ENCODE measurements at regions not wholly inside any gene's neighbourhood (a gene's known extent, or its start where the extent isn't known, plus 50 kb on each side); places are given as distances from the start of the nearest gene placed in this dataset.
A peak's percentile ranks its signal among the peaks of the same experiment; 100 is the strongest.

DNA sequence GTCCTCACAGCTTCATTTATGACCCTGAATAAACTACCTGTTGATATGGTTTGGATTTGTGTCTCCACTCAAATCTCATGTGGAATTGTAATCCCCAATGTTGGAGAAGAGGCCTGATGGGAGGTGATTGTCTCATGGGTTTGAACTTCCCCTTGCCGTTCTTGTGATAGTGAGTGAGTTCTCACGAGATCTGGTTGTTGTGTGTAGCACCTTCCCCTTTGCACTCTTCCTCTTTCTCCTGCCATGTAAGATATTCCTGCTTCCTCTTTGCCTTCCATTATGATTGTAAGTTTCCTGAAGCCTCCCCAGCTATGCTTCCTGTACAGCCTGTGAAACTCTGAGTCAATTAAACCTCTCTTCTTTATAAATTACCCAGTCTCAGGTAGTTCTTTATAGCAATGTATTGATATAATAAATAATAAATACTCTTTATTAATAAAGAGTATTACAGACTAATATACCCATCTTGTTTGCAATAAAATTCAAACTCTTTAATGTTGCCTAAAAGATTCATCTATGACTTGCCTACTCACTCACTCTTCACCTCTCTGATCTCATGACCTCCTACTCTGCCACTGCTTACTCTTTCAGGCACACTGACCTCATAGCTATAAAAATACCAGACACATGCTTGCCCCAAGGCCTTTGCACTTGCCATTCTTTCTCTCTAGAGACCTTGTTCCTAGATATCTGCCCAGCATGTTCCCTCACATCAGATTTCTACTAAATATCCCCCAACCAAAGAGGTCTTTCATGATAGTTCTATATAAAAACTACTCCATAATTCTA is 256.4 kb upstream of the MARCKS start:
- no peak for DNase-seq (ENCODE audit: low read depth in 2 of 2)

DNA sequence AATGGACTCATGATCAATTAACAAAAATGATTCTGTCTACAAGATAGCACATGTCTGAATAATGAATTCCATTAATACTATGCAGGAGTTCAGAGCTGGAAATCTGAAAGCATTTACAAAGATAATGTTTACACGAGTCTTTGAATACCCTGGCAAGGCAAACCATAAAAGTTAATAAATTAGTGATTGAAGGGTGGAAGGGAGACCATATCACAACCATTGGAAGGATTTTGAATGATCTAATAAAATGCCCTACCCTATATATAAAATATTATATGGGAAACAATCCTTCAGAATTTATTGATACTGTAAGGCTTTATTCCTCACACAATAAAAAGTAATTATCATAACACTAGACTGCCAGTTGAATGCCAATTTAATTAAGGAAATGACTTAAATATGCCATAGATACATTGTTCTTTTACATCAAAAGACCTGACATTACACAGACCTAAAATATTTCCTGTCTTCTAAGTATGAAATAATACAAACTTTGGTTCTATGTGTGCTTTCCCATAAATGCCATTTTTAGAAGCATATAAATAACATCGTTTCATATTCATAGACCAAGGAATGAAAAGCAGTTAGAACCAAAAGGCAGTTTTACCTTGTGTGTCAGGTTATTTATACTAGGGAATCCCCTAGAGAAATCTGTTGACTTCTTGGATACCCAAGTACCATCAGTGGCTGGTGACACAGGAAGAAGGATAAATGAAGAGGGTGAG is 249.2 kb upstream of the MARCKS start:
- DNase-seq (ENCODE audit: low read depth in 2 of 2), result no peak

DNA sequence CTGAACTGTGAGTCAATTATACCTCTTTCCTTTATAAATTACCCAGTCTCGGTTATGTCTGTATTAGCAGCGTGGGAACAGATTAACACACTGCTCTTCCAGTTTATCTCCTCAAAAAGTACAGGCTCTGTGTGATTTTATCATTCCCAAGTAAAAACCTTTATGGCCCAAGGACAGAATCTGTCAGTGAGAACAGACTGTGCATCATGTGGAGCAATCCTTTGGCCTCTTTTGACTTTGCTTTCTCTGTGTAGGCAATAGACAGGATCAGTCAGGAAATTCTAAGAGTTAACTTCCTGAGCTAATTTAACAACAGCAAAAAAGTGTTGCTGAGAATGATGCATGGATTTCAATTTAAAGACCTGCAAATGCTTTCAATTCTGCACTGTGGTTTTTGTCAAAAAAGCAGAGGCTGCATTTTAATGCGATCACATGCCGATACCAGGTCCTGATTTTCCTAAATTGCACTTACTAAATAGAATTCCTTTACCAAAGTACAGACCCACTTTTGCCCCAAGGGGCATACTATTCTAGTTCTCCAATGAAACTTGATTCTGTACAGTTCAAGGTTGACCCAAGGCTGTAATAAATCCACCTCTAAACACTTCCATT is 246.7 kb upstream of the MARCKS start:
- DNase-seq (ENCODE audit: low read depth in 2 of 2), result no peak

DNA sequence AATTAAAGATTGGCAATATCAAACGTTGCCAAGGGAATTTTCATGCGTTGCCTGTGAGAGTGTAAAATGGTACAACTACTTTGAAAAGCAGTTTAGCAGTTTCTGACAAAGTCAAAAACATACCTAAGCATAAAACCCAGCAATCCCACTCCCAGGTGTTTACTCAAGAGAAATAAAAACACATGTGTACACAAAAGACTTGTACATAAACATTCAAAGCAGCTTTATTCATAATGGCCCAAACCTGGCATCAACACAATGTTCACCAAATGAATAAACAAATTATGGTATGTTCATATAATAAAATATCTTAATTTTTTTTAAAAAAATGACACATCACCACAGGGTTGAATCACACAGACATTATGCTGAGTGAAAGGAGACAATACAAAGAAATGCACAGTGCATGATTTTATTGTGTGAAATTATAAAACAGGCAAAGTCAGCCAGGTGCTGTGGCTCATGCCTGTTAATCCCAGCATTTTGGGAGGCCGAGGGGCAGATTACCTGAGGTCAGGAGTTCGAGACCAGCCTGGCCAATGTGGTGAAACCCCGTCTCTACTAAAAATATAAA is 240.4 kb upstream of the MARCKS start:
- DNase-seq (ENCODE audit: low read depth in 2 of 2), result no peak

DNA sequence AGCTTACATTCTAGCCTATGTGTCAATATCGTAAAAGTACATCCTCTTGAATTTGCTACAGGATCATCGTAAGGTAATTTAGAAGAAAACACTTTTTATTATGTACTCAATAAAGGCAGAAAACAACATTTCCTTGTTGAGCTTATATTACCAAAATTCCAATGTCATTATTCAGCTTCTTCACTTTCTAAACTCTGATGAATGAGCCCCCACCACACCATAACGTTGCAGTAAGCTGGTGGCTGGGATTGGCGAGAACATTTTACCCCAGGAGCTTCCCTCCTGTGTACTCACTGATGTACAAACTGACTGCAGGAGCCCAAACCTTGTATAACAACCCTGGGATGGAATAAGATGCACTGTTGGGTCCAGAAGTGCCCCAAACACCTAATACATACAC is 238.1 kb upstream of the MARCKS start:
- DNase-seq (ENCODE audit: low read depth in 2 of 2), result no peak

DNA sequence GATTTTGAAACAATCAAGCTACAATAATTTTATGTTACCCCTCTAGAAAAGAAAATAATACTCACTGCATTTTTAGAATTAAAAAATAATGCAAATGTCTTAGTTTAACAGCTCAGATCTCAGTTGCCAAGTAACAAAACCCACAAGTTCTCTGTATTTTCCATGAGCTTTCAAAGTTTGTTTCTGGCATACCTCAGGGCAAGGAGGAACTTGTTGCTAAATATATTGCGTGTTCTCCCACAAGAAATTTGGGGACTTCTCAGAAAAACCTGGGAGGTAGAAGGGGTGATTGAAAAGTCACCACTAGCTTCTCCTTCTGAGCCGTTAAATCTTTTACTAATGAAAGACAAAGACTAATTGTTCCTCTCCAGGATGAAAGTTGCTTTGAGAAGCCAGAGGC is 236.8 kb upstream of the MARCKS start:
- no peak for DNase-seq (ENCODE audit: low read depth in 2 of 2)

DNA sequence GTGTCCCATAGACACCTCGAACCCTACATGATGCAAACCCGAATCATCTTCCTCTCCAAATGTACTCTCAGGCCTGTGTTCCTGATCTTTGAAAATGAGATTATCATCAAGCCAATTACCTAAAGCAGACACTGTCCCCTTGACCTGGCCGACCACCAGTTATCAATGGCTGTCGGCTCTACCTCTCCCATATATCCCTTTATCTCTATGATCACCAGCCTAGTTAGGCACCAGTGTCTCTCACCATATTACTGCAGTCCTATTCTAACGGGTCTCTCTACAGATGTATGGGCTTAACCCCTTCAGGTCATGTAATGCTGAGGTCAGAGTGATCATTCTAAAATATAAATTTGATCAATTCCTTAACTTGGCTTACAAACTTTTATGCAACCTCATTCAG is 234.9 kb upstream of the MARCKS start:
- no peak for DNase-seq (ENCODE audit: low read depth in 2 of 2)

DNA sequence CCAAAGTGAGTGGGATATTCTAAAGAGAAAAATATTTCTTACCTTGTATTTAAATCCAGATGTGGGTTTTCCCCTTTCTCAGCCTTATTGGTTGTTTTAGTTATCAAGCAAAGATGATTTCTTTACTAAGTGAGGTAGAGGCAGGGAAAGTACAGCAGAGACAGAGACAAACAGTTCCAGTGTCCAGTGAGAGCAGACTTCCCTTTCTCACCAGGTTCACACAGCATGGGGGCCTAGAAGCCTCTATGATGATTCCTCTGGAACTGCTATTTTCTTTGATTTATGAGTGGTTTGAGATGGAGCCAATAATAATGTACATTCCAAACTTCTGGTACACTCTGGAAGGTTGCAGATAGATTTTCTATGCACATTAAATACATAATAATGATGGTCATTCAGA is 234.0 kb upstream of the MARCKS start:
- DNase-seq (ENCODE audit: low read depth in 2 of 2), result no peak

DNA sequence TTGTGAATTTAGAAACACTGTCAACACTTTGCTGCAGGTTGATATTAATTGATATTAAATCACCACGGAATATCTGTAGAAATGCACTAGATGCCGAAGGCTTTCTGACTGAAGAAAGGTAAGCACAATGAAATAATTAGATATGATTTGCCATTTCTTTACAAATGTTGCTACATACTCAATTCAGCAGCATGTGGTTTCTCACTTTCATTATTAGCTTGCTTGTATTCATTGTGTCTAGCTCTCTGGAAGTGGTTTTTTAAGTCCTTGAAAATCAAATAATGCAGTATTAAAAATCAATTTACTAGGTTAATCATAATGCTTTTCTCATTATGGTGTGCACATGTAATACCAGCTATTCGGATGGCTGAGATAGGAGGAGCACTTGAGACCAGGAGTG is 231.3 kb upstream of the MARCKS start:
- no peak for DNase-seq (ENCODE audit: low read depth in 2 of 2)

DNA sequence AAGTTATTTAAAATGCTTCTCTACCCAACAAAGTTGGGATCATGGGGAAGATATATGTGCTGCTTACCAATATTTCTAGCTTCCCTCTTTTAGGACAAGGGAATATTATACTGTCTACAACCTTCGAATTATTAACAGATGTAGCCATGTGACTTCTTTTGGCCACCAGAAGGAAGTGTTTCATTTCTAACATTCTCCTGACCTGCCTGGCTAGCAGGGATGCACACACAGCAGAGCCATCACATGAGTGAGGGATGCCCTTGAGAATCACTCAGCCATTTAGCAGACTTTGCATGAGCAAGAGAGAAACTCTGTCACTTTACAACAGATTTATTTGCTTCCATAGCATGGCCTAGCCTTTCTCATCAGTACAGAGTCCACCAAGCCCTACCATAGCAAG is 230.7 kb upstream of the MARCKS start:
- DNase-seq (ENCODE audit: low read depth in 2 of 2), result no peak

DNA sequence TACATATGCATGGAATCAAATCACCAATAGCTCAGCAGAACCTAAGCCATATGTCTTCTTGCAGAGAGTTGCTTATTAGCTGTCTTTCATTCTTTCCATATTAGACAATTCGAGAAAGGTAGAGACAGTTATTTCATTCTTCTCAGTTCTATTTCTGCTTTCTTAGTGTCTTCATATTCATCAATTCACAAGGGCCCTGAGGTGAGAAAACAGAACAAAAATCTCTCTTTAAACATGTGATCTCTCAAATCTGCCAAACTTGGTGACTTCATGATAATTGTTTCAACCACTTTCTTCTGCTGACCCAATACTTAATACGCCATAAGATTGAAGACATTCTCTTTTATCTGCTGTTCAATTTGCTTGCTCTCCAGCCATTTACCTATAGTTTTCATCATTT is 229.7 kb upstream of the MARCKS start:
- no peak for DNase-seq (ENCODE audit: low read depth in 2 of 2)

DNA sequence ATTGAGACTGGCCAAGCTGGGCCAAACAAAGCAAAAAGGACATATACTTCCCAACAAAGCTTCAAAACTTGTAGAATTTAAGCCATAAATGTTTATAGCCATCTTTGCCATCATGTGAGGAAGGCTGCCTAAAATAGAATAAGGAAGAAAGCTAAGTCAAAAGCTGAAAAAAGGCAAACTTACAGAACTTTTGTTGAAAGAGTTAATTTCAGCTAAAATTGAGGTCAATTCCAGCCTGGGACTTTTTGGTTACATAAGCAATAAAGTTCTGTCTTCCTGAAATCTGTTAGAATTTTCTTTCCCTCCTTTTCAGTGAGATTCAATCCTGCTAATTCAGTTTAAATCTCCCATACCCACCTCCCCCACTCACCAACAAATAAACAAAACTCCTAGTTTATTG is 227.9 kb upstream of the MARCKS start:
- no peak for DNase-seq (ENCODE audit: low read depth in 2 of 2)

DNA sequence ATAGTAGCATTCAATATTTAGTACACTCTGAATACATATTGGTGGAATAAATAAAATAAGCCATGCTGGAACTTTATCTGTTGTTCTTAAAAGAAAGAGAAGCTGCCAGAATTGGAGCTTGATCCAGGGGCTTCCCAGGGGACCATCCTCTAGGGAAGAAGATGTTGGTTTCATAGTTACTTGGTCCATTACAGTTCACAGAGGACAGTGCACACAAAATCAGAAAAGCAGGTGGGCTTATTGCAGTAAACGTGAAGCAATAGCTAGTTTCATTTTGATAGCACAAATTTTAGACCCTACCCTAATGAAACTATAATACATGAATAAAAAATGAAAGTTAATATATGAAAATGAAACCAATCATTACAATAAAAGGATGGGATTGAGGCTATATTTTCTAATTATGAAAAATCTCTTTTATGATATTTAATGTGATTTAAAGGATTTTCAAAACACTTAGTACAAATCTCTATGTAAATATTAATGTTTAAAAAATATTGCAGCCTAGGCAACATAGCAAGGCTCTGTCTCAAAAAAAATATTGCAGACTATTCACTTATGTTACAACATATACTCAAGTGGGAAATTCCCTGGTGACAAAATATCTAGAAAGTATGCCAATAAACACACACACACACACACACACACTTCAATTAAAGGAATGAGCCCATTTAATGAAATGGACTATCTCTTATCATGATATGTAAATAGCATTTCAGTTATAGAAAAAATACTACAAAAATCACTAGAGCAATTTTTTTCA is 227.0 kb upstream of the MARCKS start:
- DNase-seq (ENCODE audit: low read depth in 2 of 2), result no peak

DNA sequence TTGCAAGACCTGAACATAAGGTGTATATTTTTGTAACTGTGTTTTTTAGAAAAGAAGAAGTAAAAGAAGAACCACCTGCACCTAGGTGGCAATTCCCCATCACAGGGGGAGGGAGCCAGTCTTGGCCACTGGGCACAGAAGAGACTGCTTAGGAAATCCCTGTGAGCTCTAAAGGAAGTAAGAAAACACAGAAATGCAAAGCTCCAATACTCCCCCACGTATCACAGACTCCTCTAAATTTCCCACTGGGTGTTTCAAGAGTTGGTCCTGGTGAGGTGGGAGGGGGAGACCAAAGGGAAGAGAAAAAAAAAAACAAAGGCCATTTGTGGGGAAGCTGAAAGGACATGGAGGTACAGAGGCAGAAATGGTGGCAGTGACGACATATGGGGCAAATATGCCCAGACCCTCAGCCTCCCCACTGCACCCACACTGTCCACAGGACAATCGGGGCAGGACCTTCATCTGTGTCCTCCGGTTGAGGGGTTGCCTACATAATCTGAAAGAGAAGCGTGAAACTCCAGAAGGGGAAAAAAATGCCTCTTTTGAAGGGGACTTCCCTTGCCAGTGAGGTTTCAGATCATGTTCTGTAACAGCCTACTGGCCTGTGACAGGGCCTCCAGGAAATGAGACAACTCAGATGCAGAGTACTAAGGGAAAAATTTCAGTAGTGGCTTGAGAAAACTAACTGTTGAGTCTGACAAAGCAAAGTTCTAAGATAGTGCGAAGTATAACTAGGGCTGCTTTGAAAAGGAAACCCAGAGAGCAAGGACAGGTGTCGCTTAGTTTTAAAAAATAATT is 226.2 kb upstream of the MARCKS start:
- no peak for DNase-seq (ENCODE audit: low read depth in 2 of 2)

DNA sequence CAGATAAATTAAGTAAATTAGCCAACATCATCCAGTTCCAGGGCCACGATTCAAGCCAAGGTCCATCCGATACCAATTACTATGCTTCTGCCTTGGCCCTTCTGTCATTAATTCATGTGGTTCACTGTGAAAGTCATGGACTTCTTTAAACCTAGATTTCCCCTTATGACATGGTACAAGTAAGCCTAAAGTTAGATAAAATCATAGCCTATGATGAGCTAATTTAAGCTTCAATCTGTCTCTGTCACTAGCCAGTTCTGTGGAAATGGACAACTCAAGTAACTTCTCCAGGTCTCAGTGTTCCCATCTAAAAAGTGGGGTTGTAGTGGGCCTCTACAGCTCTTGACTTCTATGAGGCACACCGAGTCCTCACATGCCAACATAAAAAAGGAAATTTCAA is 225.5 kb upstream of the MARCKS start:
- no peak for DNase-seq (ENCODE audit: low read depth in 2 of 2)

DNA sequence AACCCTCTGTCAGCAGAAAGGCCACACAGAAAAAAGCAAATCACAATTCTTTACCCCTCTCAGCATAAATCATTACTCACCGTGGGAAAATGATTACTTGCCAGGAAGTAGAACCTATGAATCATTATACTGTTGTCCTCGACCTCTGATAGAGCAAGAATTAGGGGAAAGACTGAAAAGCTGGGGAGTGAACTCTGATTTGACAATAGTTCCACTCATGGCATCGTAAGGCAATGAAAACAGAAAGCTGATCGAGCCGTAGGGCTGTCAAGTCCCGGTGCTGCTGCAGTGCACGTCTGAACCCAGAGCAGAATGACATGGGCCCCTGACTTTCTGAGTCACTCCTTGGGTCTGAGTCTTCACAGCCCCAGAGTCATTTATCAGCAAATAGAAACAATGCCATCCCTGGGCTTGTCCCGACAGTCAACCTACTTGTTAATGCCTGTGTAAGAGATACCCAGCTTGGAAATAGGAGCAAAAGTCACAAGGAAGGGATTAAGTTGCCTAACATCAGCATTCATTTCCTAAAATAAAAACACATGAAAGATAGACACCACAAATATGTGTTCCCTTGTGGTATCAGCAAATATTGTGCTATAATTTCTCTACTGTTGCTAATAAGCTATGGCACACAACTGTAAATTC is 224.8 kb upstream of the MARCKS start:
- DNase-seq (ENCODE audit: low read depth in 2 of 2), result peak in 1 of 2 donors; percentile 17

DNA sequence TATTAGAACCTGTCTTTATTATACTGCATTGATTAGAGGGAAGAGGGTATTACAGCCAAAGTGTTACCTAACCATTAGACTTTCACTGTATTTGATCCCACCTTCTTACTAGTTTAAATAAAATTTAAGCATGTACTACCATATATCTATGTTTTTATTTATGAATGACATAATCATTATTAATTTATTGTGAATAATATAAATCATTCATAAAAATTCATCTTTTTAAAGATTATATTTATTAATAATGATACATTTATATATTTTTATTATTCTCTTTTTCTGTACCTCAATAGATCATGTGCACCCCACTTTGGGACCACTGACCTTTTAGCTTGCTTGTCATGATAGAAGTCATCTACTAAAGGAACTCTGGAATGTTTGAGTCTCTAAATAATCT is 223.5 kb upstream of the MARCKS start:
- no peak for DNase-seq (ENCODE audit: low read depth in 2 of 2)

DNA sequence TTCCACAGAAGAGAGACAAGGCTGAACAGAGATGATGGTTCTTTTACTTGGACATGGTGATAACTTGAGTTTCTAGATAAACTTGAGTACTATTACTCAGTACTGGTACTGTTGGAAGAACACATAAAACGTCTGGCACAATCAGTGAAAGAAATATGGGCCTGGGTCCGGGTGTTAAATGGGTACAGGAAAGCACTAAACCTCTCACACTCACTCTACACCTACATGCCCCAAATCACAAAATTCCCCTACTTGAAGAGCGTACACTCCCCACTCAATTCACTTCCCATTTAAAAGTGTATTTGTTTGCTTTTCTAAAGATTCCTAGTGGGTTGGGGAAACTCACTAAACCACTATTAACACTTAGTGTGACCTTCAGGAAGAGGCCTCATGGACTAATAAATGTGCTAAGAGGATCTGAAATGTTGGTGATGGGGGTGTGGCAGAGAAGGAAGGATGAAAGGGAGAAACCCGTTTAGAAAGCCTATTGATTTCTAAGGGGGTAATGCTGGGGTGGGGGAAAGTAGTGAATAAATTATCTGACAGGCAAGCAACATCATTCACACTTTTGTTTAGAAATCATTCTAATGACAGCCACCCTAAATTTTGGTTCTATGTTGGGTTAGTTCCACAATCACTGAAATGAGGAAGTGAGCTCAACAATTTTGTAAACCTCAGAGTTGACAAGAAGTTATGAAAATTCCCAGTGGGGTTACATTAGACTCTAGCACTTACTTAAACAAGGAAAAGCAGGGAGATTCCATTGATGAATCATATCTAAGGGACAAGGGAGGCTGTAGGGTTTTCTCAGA is 222.6 kb upstream of the MARCKS start:
- DNase-seq (ENCODE audit: low read depth in 2 of 2), result no peak

DNA sequence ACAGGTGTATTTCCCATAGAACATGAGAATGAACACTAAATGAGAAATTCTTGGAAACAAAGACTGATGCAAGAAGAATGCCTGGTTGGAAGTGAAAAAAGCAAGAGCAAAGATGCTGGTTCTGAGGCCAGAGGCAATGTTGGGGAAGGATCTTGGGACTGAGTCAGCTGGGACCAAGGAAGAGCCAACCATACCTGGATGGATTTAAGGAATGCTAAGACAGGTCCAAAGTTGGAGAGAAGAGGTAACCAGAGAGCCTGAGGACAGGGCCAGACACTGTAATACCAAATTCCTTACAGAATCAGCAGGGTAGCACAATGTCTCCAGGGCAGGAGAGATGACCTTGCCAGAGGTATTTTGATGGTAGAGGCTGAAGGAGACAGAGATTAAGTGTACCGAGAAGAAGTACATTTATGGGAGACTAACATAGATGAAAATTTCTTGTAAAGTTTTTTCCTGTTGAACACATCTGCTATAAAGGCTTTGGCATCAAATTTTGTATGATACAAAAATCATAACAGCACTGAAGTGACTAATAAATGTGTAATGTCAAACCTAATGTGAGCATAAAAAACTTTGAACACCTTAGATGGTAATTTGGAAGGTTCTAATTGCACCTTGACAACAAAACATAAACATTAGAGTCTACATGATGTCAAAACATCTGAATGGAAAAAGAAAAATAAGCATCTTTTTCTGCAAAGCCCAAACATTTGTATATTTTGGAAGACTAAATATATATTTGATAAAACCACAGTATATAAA is 221.7 kb upstream of the MARCKS start:
- DNase-seq (ENCODE audit: low read depth in 2 of 2), result no peak

Measured in stimulated activated CD8-positive, alpha-beta memory T cell treated with anti-CD3 and anti-CD28 coated beads, Interleukin-7, amount 100 ng/mL, for 4 hours (primary cell).